C4-2B (cell line): ENCODE measurements at regions not wholly inside any gene's neighbourhood (a gene's known extent, or its start where the extent isn't known, plus 50 kb on each side); places are given as distances from the start of the nearest gene placed in this dataset.
"Not testable (repeated sequence)": the region's sequence is repeated elsewhere in the genome, so short reads cannot be mapped to it uniquely, and the experiment has no call there.

Source experiments
- CTCF ChIP-seq: fragments of 450-650 bp; conservative IDR thresholded peaks from 2 replicates; pipeline ENCODE4 v1.5.1; 2017; ENCODE audit warnings: mild to moderate bottlenecking
- ZFX ChIP-seq: fragments of 450-650 bp; IDR thresholded peaks from 2 replicates; pipeline ENCODE4 v1.6.1; 2017

GRCh38 chr12:29029484-29029883 lies 119.6 kb upstream of the FAR2 start:
- TF ChIP-seq ZFX, CTCF: not testable (repeated sequence)
